IMR-90 (cell line): ENCODE measurements at regions not wholly inside any gene's neighbourhood (a gene's known extent, or its start where the extent isn't known, plus 50 kb on each side); places are given as distances from the start of the nearest gene placed in this dataset.
A peak's percentile ranks its signal among the peaks of the same experiment; 100 is the strongest.

ENCODE experiments used
- ATAC-seq: fragments of 200-7000 bp; cut with Tn5 transposase; 2 replicates; pipeline ENCODE4 v1.9.1; 2020; ENCODE audit warnings: low read depth, mild to moderate bottlenecking, moderate library complexity
- BruUV-seq: library from RNA; stranded (reverse); fragments of 400-500 nt; replicated peaks from 2 replicates; lab custom pipeline; 2021; lab: Mats Ljungman, UMichigan
- CTCF ChIA-PET: fragments of 300-600 bp; formaldehyde crosslinking; extraction: SDS; loops from one replicate; lab custom pipeline; 2021; ENCODE audit warnings: antibody characterized with exemption; lab: Yijun Ruan, JAX
- POLR2A ChIA-PET: fragments of 300-600 bp; sonication (Branson Sonifier 250); formaldehyde crosslinking; loops from one replicate; lab custom pipeline; 2022; ENCODE audit warnings: antibody characterized with exemption; ENCODE audit not compliant: unreplicated experiment; lab: Charles Lee
- DNase-seq: peaks from one replicate; pipeline ENCODE4 v3.0.0; 2013
- H2AFZ ChIP-seq: replicated peaks from 2 replicates; pipeline ENCODE3; 2013; ENCODE audit warnings: low read length, mild to moderate bottlenecking; ENCODE audit not compliant: poor library complexity
- H2AK5ac ChIP-seq: 2 replicates; pipeline ENCODE4 v1.6.1; 2013; ENCODE audit warnings: low read depth, low read length, inconsistent platforms
- H2AK9ac ChIP-seq: replicated peaks from 2 replicates; pipeline ENCODE3; 2013; ENCODE audit warnings: mild to moderate bottlenecking, low read depth, low read length, moderate library complexity; ENCODE audit not compliant: poor library complexity
- H2BK120ac ChIP-seq: 2 replicates; pipeline ENCODE4 v1.6.1; 2013; ENCODE audit warnings: low read depth, low read length, inconsistent platforms
- H2BK15ac ChIP-seq: 3 replicates; pipeline ENCODE4 v1.6.1; 2013; ENCODE audit warnings: low read depth, low read length, inconsistent platforms
- H2BK20ac ChIP-seq: 2 replicates; pipeline ENCODE4 v1.6.1; 2013; ENCODE audit warnings: low read depth, mild to moderate bottlenecking, inconsistent platforms, low read length, moderate library complexity
- H2BK5ac ChIP-seq: 2 replicates; pipeline ENCODE4 v1.6.1; 2013; ENCODE audit warnings: mild to moderate bottlenecking, low read depth, low read length, inconsistent platforms; ENCODE audit not compliant: poor library complexity, severe bottlenecking
- H3K14ac ChIP-seq: replicated peaks from 2 replicates; pipeline ENCODE4 v1.6.1; 2013; ENCODE audit warnings: low read depth, low read length, inconsistent platforms
- H3K18ac ChIP-seq: 2 replicates; pipeline ENCODE4 v1.6.1; 2013; ENCODE audit warnings: low read depth, low read length, control low read depth
- H3K23ac ChIP-seq: 2 replicates; pipeline ENCODE4 v1.6.1; 2013; ENCODE audit warnings: low read depth, low read length, inconsistent platforms
- H3K27ac ChIP-seq: 2 replicates; pipeline ENCODE4 v1.5.1; 2013; ENCODE audit warnings: mild to moderate bottlenecking, control low read depth, low read length; ENCODE audit not compliant: insufficient read depth
- H3K27me3 ChIP-seq: 2 replicates; pipeline ENCODE4 v1.6.1; 2013; ENCODE audit warnings: low read length; ENCODE audit not compliant: control insufficient read depth, insufficient read depth
- H3K36me3 ChIP-seq: 2 replicates; pipeline ENCODE4 v1.6.1; 2013; ENCODE audit warnings: low read length, mixed read lengths; ENCODE audit not compliant: control insufficient read depth, insufficient read depth
- H3K4ac ChIP-seq: 2 replicates; pipeline ENCODE4 v1.6.1; 2013; ENCODE audit warnings: low read depth, low read length, inconsistent platforms
- H3K4me1 ChIP-seq: 2 replicates; pipeline ENCODE4 v1.6.1; 2013; ENCODE audit warnings: low read length, mixed read lengths; ENCODE audit not compliant: control insufficient read depth, insufficient read depth
- H3K4me2 ChIP-seq: 2 replicates; pipeline ENCODE4 v1.6.1; 2013; ENCODE audit warnings: low read depth, mild to moderate bottlenecking, control low read depth, low read length, moderate library complexity
- H3K4me3 ChIP-seq: 2 replicates; pipeline ENCODE4 v1.5.1; 2013; ENCODE audit warnings: low read depth, mild to moderate bottlenecking, control low read depth, low read length, moderate library complexity; ENCODE audit not compliant: insufficient read depth
- H3K56ac ChIP-seq: 2 replicates; pipeline ENCODE4 v1.6.1; 2013; ENCODE audit warnings: low read length, inconsistent platforms; ENCODE audit not compliant: insufficient read depth; ENCODE audit errors: extremely low read depth
- H3K79me1 ChIP-seq, 2 experiments: 2 replicates each; pipeline ENCODE4 v1.6.1; 2013; ENCODE audit warnings: low read length in 2 of 2, inconsistent platforms in 1 of 2, low read depth in 1 of 2
- H3K9ac ChIP-seq: 2 replicates; pipeline ENCODE4 v1.6.1; 2013; ENCODE audit warnings: low read depth, low read length, control low read depth
- H3K9me1 ChIP-seq: 2 replicates; pipeline ENCODE4 v1.6.1; 2013; ENCODE audit warnings: low read length, inconsistent platforms; ENCODE audit not compliant: insufficient read depth
- H3K9me3 ChIP-seq: 2 replicates; pipeline ENCODE4 v1.6.1; 2013; ENCODE audit warnings: low read length; ENCODE audit not compliant: control insufficient read depth, insufficient read depth
- H4K20me1 ChIP-seq: 2 replicates; pipeline ENCODE4 v1.6.1; 2013; ENCODE audit warnings: low read length, inconsistent platforms; ENCODE audit not compliant: insufficient read depth
- H4K5ac ChIP-seq: 2 replicates; pipeline ENCODE4 v1.6.1; 2013; ENCODE audit warnings: mild to moderate bottlenecking, low read depth, low read length, control low read depth
- H4K8ac ChIP-seq, 2 experiments: 2 replicates each; pipeline ENCODE4 v1.6.1; 2013; ENCODE audit warnings: low read depth in 2 of 2, low read length in 2 of 2, control low read depth in 1 of 2, inconsistent platforms in 1 of 2
- H4K91ac ChIP-seq: 2 replicates; pipeline ENCODE4 v1.6.1; 2013; ENCODE audit warnings: low read depth, low read length, inconsistent platforms; ENCODE audit not compliant: insufficient read depth
- BHLHE40 ChIP-seq: fragments of 150-350 bp; IDR thresholded peaks from 2 replicates; pipeline ENCODE4 v1.6.1; 2016; ENCODE audit warnings: mild to moderate bottlenecking, low read depth, low read length
- CEBPB ChIP-seq: IDR thresholded peaks from 2 replicates; pipeline ENCODE4 v1.6.1; 2012; ENCODE audit warnings: low read depth, low read length, improper control_type of control experiment
- CHD1 ChIP-seq: IDR thresholded peaks from 2 replicates; pipeline ENCODE4 v1.6.1; 2012; ENCODE audit warnings: low read depth, low read length, improper control_type of control experiment
- ELK1 ChIP-seq: fragments of 150-350 bp; IDR thresholded peaks from 2 replicates; pipeline ENCODE4 v1.6.1; 2016; ENCODE audit warnings: low read depth, mild to moderate bottlenecking, low read length, moderate library complexity, borderline replicate concordance
- FOS ChIP-seq: fragments of 150-350 bp; IDR thresholded peaks from 2 replicates; pipeline ENCODE4 v1.6.1; 2016; ENCODE audit warnings: low read depth, low read length
- MAZ ChIP-seq: IDR thresholded peaks from 2 replicates; pipeline ENCODE4 v1.6.1; 2012; ENCODE audit warnings: low read depth, mild to moderate bottlenecking, low read length, improper control_type of control experiment, moderate library complexity, borderline replicate concordance
- RAD21 ChIP-seq: IDR thresholded peaks from 2 replicates; pipeline ENCODE4 v1.6.1; 2012; ENCODE audit warnings: low read length, improper control_type of control experiment
- RCOR1 ChIP-seq: IDR thresholded peaks from 2 replicates; pipeline ENCODE4 v1.6.1; 2012; ENCODE audit warnings: mild to moderate bottlenecking, low read length, improper control_type of control experiment; ENCODE audit not compliant: insufficient replicate concordance
- WGBS, 2 experiments: methylation state at CpG; one replicate each; pipeline versions ENCODE4 v1.1.5 to v1.1.7; 2013; ENCODE audit warnings: missing lambda C conversion rate in 2 of 2; ENCODE audit not compliant: insufficient read length in 1 of 2; ENCODE audit errors: extremely low coverage in 2 of 2; 5-methylcytosine and 5-hydroxymethylcytosine counted together
- dilution Hi-C: fragments of 300-500 bp; cut with HindIII; formaldehyde crosslinking; loops from one replicate; pipeline ENCODE4 v1.14.3; 2018; ENCODE audit warnings: low sequenced_read_pairs; ENCODE audit not compliant: unreplicated experiment
- in situ Hi-C: fragments of 300-500 bp; cut with MboI; formaldehyde crosslinking; loops from 3 replicates; pipeline ENCODE4 v1.14.3; 2019; ENCODE audit warnings: low sequenced_read_pairs, inconsistent platforms, mixed read lengths
- intact Hi-C: fragments of 100-400 bp; cut with micrococcal nuclease; formaldehyde crosslinking; loops from 2 replicates; pipeline ENCODE4 v1.10.0; 2022

GRCh38 chr10:29841724-29842649 lies 207.2 kb upstream of the SVIL start:
- WGBS, 2 experiments, result 56% methylated on average over 3 of the region's 16 CpGs; no CpG with 5 or more reads in 1 of the 2 experiments
- H3K9me3 ChIP-seq, result peaks cover 4% of the 10 kb centered on the region
- 0 out of 2 replicates have a peak, but pooled peaks cover 3% of the 10 kb centered on the region for H3K9me1 ChIP-seq
- ChIA-PET CTCF (interaction anchor here (0.6 kb wide), 1 partner anchor 114 kb away, joined by 4 read pairs; no protein-coding TSS in a partner anchor), POLR2A (no interaction called here)
- H4K8ac ChIP-seq, result no peak overlapping the region
- H2BK20ac ChIP-seq, result no peak overlapping the region
- no peaks in the 10 kb centered on the region for H3K4me1 ChIP-seq
- H3K4me2 ChIP-seq, result no peak overlapping the region
- no peaks in the 10 kb centered on the region for H4K20me1 ChIP-seq
- no peak overlapping the region for H2BK5ac ChIP-seq
- H2AK9ac ChIP-seq, result no peak overlapping the region
- H3K79me1 ChIP-seq, result no peaks in the 10 kb centered on the region
- intact Hi-C loops (no loop called here), in situ Hi-C loops (no loop called here), dilution Hi-C loops (no loop called here)
- H3K23ac ChIP-seq, result no peak overlapping the region
- no peak for ATAC-seq
- no peak overlapping the region for H3K14ac ChIP-seq
- DNase-seq, result peak; percentile 34
- H2AK5ac ChIP-seq, result peak overlapping the region; percentile 24; the same call in 1 of the 2 replicates
- H4K5ac ChIP-seq, result no peak overlapping the region
- no peak overlapping the region for H2BK120ac ChIP-seq
- H2BK15ac ChIP-seq, result no peak overlapping the region
- BruUV-seq, result no TSS peak
- H3K56ac ChIP-seq, result no peak overlapping the region
- no peak overlapping the region for H2AFZ ChIP-seq
- peaks cover 12% of the 10 kb centered on the region for H3K27me3 ChIP-seq
- no peak overlapping the region for H3K27ac ChIP-seq
- no peak overlapping the region; the same call in 1 of the 2 replicates for H4K91ac ChIP-seq
- H3K9ac ChIP-seq, result no peak overlapping the region
- H3K4ac ChIP-seq, result 0 out of 2 replicates have a peak overlapping the region, but pooled peaks have one; percentile 4
- H3K36me3 ChIP-seq, result no peaks in the 10 kb centered on the region
- H3K4me3 ChIP-seq, result no peak overlapping the region
- no peak for TF ChIP-seq RAD21
- no peak for TF ChIP-seq RCOR1
- no peak for TF ChIP-seq MAZ
- no peak for TF ChIP-seq CHD1
- no peak for TF ChIP-seq CEBPB
- no peak for TF ChIP-seq FOS
- no peak for TF ChIP-seq BHLHE40
- no peak for TF ChIP-seq ELK1
- H3K18ac ChIP-seq, result no peak overlapping the region
